ENCODE measurements at regions not wholly inside any gene's neighbourhood (a gene's known extent, or its start where the extent isn't known, plus 50 kb on each side); places are given as distances from the start of the nearest gene placed in this dataset.
"Not testable (repeated sequence)": the region's sequence is repeated elsewhere in the genome, so short reads cannot be mapped to it uniquely, and the experiment has no call there.

- not testable (repeated sequence) for TF ChIP-seq EZH2 (IDR thresholded peaks at IDR 0.05; ENCODE audit: borderline replicate concordance, low read length); CTCF (conservative IDR thresholded peaks at IDR 0.05 in 1 of 2, IDR thresholded peaks at IDR 0.05 in 1 of 2; ENCODE audit: extremely low read depth in 1 of 2, insufficient read depth in 1 of 2, low read depth in 1 of 2, low read length in 2 of 2)
Observed at GRCh38 chr4:9102471-9103147, 67.6 kb upstream of the FAM90A26 start.

Data from mammary epithelial cell (primary cell).